ENCODE measurements at regions not wholly inside any gene's neighbourhood (a gene's known extent, or its start where the extent isn't known, plus 50 kb on each side); places are given as distances from the start of the nearest gene placed in this dataset.

GRCh38 chr9:105052346-105052745 is 124.4 kb upstream of the ABCA1 start:
- no peak overlapping the region for H3K9ac ChIP-seq (ENCODE audit: extremely low read depth, low read length, poor library complexity, severe bottlenecking)
- no peaks in the 10 kb centered on the region for H3K9me3 Mint-ChIP-seq
- peaks cover 4% of the 10 kb centered on the region for H3K4me1 Mint-ChIP-seq
- no peak overlapping the region for H3K4me3 ChIP-seq (ENCODE audit: low read length)
- H3K27me3 ChIP-seq (ENCODE audit: control insufficient read depth, insufficient read depth, low read length, poor library complexity, severe bottlenecking), result no peaks in the 10 kb centered on the region
- no peaks in the 10 kb centered on the region for H3K27me3 Mint-ChIP-seq (ENCODE audit: insufficient read depth)
- H3K36me3 Mint-ChIP-seq (ENCODE audit: low read depth), result no peaks in the 10 kb centered on the region
- H3K27ac Mint-ChIP-seq, result no peak overlapping the region
- TF ChIP-seq CTCF (conservative IDR thresholded peaks at IDR 0.05), result no peak
- no peaks in the 10 kb centered on the region for H3K36me3 ChIP-seq (ENCODE audit: control insufficient read depth, insufficient read depth, low read length)
- H3K4me3 Mint-ChIP-seq, result no peak overlapping the region
- 90 to 95% methylated on average over 3 to 8 of the region's 8 CpGs for WGBS, 2 experiments (ENCODE audit: insufficient coverage in 1 of 2, insufficient read length in 1 of 2)
- no peaks in the 10 kb centered on the region for H3K4me1 ChIP-seq (ENCODE audit: control insufficient read depth, insufficient read depth, low read length)
- no peak for DNase-seq
- H3K9me3 ChIP-seq (ENCODE audit: control insufficient read depth, low read length), result no peaks in the 10 kb centered on the region
- H3K27ac ChIP-seq (ENCODE audit: low read depth, low read length), result no peak overlapping the region

GRCh38 chr9:105053209-105053652 is 125.3 kb upstream of the ABCA1 start:
- Histone ChIP-seq H3K27me3 (ENCODE audit: control insufficient read depth, insufficient read depth, low read length, poor library complexity, severe bottlenecking) (no peaks in the 10 kb centered on the region), H3K4me3 (ENCODE audit: low read length) (no peak overlapping the region), H3K4me1 (ENCODE audit: control insufficient read depth, insufficient read depth, low read length) (no peaks in the 10 kb centered on the region), H3K36me3 (ENCODE audit: control insufficient read depth, insufficient read depth, low read length) (no peaks in the 10 kb centered on the region), H3K9ac (ENCODE audit: extremely low read depth, low read length, poor library complexity, severe bottlenecking) (no peak overlapping the region), H3K27ac (ENCODE audit: low read depth, low read length) (no peak overlapping the region), H3K9me3 (ENCODE audit: control insufficient read depth, low read length) (no peaks in the 10 kb centered on the region)
- Mint-ChIP-seq H3K27me3 (ENCODE audit: insufficient read depth) (no peaks in the 10 kb centered on the region), H3K4me1 (no peaks in the 10 kb centered on the region), H3K4me3 (no peak overlapping the region), H3K9me3 (no peaks in the 10 kb centered on the region), H3K27ac (no peak overlapping the region), H3K36me3 (ENCODE audit: low read depth) (no peaks in the 10 kb centered on the region)
- no peak for DNase-seq
- TF ChIP-seq CTCF (conservative IDR thresholded peaks at IDR 0.05), result no peak
- 96 to 100% methylated on average over 3 to 4 of the region's 4 CpGs for WGBS, 2 experiments (ENCODE audit: insufficient coverage in 1 of 2, insufficient read length in 1 of 2)

GRCh38 chr9:105054491-105054890 is 126.5 kb upstream of the ABCA1 start:
- Histone ChIP-seq H3K9ac (ENCODE audit: extremely low read depth, low read length, poor library complexity, severe bottlenecking) (no peak overlapping the region), H3K27me3 (ENCODE audit: control insufficient read depth, insufficient read depth, low read length, poor library complexity, severe bottlenecking) (no peaks in the 10 kb centered on the region), H3K4me3 (ENCODE audit: low read length) (no peak overlapping the region), H3K36me3 (ENCODE audit: control insufficient read depth, insufficient read depth, low read length) (no peaks in the 10 kb centered on the region), H3K27ac (ENCODE audit: low read depth, low read length) (no peak overlapping the region), H3K4me1 (ENCODE audit: control insufficient read depth, insufficient read depth, low read length) (no peaks in the 10 kb centered on the region), H3K9me3 (ENCODE audit: control insufficient read depth, low read length) (no peaks in the 10 kb centered on the region)
- no peaks in the 10 kb centered on the region for H3K27me3 Mint-ChIP-seq (ENCODE audit: insufficient read depth)
- no peaks in the 10 kb centered on the region for H3K36me3 Mint-ChIP-seq (ENCODE audit: low read depth)
- DNase-seq, result no peak
- peak overlapping the region; percentile 15 for H3K27ac Mint-ChIP-seq
- WGBS, 2 experiments (ENCODE audit: insufficient coverage in 1 of 2, insufficient read length in 1 of 2), result 78 to 88% methylated on average over 2 to 3 of the region's 3 CpGs
- TF ChIP-seq CTCF (conservative IDR thresholded peaks at IDR 0.05), result no peak
- no peak overlapping the region for H3K4me3 Mint-ChIP-seq
- H3K4me1 Mint-ChIP-seq, result no peaks in the 10 kb centered on the region
- H3K9me3 Mint-ChIP-seq, result no peaks in the 10 kb centered on the region

All from endodermal cell (in vitro differentiated cells).